ENCODE measurements at regions not wholly inside any gene's neighbourhood (a gene's known extent, or its start where the extent isn't known, plus 50 kb on each side); places are given as distances from the start of the nearest gene placed in this dataset.

DNA sequence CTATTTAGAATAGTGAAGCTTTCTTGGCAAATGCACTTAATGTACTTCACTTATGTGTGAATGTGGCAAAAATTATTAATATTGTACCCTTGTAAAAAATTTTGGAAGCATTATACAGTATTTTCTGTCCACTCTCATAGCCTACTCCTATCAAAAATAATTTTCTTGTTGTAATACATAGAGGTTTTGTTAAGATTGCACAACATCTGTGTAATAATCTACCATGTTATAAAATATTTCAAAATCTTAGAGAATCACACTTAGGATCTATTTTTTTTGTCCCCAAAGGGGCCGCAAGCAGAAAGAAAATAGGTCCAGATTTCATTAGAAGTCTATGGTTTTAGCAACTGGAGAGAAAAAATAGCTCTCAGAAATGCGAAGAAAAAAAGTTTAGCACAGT, 945.9 kb downstream of the CDH18 start:
- intact Hi-C loops (cut with DNase I; ENCODE audit: low total_unique reads) = no loop called here
- Histone ChIP-seq H3K4me3 (no peak overlapping the region), H3K9me3 (no peaks in the 10 kb centered on the region), H3K4me1 (peaks cover 0 to 3% of the 10 kb centered on the region in 2 donors), H3K36me3 (no peaks in the 10 kb centered on the region), H3K27me3 (no peaks in the 10 kb centered on the region), H3K27ac (no peak overlapping the region)
- TF ChIP-seq POLR2A (IDR thresholded peaks at IDR 0.05) (no peak), POLR2AphosphoS5 (IDR thresholded peaks at IDR 0.05) (no peak)
- TF ChIP-seq, protein P1, sequence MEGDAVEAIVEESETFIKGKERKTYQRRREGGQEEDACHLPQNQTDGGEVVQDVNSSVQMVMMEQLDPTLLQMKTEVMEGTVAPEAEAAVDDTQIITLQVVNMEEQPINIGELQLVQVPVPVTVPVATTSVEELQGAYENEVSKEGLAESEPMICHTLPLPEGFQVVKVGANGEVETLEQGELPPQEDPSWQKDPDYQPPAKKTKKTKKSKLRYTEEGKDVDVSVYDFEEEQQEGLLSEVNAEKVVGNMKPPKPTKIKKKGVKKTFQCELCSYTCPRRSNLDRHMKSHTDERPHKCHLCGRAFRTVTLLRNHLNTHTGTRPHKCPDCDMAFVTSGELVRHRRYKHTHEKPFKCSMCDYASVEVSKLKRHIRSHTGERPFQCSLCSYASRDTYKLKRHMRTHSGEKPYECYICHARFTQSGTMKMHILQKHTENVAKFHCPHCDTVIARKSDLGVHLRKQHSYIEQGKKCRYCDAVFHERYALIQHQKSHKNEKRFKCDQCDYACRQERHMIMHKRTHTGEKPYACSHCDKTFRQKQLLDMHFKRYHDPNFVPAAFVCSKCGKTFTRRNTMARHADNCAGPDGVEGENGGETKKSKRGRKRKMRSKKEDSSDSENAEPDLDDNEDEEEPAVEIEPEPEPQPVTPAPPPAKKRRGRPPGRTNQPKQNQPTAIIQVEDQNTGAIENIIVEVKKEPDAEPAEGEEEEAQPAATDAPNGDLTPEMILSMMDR (IDR thresholded peaks at IDR 0.05) = no peak
- no peak for DNase-seq (ENCODE audit: low spot score in 2 of 2)

DNA sequence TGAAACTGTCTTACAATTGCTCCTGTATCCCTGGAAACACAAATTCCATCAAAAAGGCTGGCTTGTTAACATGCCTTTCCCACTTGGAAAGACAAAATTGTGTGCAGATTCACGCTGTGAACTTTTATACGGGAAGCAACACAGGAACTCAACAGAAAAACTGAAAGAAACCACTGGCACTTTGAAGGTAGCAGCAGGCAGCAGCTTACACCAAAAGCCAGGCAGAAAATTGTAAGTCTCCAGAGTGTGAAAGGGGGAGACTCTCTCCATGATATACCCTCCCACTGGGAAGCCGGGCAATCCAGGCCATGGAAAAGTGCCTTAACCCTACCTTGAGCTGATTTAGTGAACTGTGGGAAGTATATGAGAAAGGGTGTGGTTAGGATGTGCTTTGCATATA, 943.7 kb downstream of the CDH18 start:
- H3K36me3 ChIP-seq = no peaks in the 10 kb centered on the region
- no peak for DNase-seq (ENCODE audit: low spot score in 2 of 2)
- peaks cover 0 to 3% of the 10 kb centered on the region in 2 donors for H3K4me1 ChIP-seq
- TF ChIP-seq, protein P1 (IDR thresholded peaks at IDR 0.05) = no peak
- no peak for TF ChIP-seq POLR2AphosphoS5 (IDR thresholded peaks at IDR 0.05)
- TF ChIP-seq POLR2A (IDR thresholded peaks at IDR 0.05) = no peak
- H3K9me3 ChIP-seq = no peaks in the 10 kb centered on the region
- H3K27ac ChIP-seq = no peak overlapping the region
- H3K4me3 ChIP-seq = no peak overlapping the region
- intact Hi-C loops (cut with DNase I; ENCODE audit: low total_unique reads) = no loop called here
- H3K27me3 ChIP-seq = no peaks in the 10 kb centered on the region

DNA sequence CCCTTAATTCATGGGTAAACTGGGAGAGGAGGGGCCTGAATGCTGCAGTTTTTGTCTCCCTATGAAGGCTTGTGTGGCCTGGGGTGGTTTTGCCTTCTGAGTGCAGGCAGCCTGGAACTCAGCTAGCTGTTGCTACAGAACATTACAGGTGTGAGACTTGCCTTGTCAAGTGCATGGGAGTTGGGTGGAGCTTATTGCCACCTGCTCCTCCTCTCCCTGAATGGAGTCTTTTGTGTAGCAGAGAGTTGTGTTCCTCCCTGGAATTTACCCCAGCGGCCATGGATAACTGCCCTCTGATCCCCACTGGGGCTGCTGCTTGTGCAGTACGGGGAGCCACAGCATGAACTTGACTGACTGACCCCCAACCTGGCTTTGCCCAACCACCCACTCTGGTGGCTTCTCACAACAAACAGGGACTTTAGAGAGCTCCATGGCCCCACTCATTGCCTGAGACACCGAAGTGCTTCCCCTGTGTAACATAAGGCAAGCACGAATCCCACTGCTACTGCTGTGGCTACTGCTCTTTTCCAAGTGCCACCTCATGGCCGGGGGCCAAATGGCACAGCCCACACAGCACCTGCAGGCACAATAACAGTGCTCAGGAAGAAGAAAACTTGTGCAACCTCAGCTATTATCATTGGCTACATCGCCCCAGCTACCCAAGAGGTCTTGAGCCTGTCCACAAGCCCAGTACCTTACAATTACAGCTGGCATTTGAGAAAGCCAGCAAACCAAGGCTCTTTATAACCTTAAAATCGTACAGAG, 942.9 kb downstream of the CDH18 start:
- Histone ChIP-seq H3K36me3 (no peaks in the 10 kb centered on the region), H3K27me3 (no peaks in the 10 kb centered on the region), H3K4me3 (no peak overlapping the region), H3K27ac (no peak overlapping the region), H3K9me3 (no peaks in the 10 kb centered on the region), H3K4me1 (peaks cover 0 to 3% of the 10 kb centered on the region in 2 donors)
- no peak for DNase-seq (ENCODE audit: low spot score in 2 of 2)
- intact Hi-C loops (cut with DNase I; ENCODE audit: low total_unique reads) = no loop called here
- TF ChIP-seq, protein P1 (IDR thresholded peaks at IDR 0.05) = no peak
- no peak for TF ChIP-seq POLR2A (IDR thresholded peaks at IDR 0.05)
- no peak for TF ChIP-seq POLR2AphosphoS5 (IDR thresholded peaks at IDR 0.05)

DNA sequence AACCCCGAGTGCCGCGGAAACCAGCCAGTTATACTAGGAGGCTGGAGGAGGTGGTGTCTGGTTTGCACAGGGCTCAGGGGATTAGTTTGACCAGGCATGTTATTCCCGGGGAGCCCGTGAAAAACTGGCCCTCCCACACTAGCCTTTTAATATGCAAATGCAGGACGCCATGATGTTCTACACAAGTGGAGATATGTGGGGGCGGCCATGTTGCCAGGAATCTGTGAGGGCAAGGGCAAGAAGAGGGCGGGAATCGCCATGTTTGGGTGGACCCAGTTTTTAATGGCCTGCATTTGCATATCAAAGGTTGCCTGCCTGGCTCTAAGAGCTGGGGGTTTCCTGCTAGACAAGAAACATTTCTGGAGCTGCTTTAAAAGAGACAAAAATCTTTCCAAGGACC, 940.7 kb downstream of the CDH18 start:
- DNase-seq (ENCODE audit: low spot score in 2 of 2) = no peak
- Histone ChIP-seq H3K36me3 (no peaks in the 10 kb centered on the region), H3K4me1 (peaks cover 0 to 3% of the 10 kb centered on the region in 2 donors), H3K27me3 (no peaks in the 10 kb centered on the region), H3K27ac (no peak overlapping the region), H3K4me3 (no peak overlapping the region), H3K9me3 (no peaks in the 10 kb centered on the region)
- TF ChIP-seq, protein P1 (IDR thresholded peaks at IDR 0.05) = no peak
- TF ChIP-seq POLR2AphosphoS5 (IDR thresholded peaks at IDR 0.05) (no peak), POLR2A (IDR thresholded peaks at IDR 0.05) (no peak)
- intact Hi-C loops (cut with DNase I; ENCODE audit: low total_unique reads) = no loop called here

DNA sequence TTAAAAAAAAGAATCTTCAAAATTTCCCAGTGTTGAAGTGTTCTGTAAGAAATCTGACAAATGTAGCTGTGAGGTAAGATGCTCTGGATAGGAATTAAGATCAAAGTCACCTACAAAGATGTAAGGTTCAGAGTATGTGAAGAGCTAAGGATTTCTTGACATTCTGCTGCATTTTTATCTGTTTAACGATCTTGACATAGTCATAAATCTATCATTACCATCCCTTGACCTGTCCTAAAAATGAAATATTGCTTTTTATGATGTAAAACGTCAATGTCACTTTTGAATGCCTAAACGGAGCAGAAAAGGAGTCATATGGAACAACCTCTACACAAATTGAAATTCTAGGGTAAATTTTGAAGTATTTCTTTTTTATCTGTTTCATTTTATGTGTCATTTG, 939.3 kb downstream of the CDH18 start:
- Histone ChIP-seq H3K27me3 (no peaks in the 10 kb centered on the region), H3K4me1 (peaks cover 0 to 3% of the 10 kb centered on the region in 2 donors), H3K27ac (no peak overlapping the region), H3K4me3 (no peak overlapping the region), H3K9me3 (no peaks in the 10 kb centered on the region), H3K36me3 (no peaks in the 10 kb centered on the region)
- intact Hi-C loops (cut with DNase I; ENCODE audit: low total_unique reads) = no loop called here
- TF ChIP-seq POLR2A (IDR thresholded peaks at IDR 0.05) (no peak), POLR2AphosphoS5 (IDR thresholded peaks at IDR 0.05) (no peak)
- TF ChIP-seq, protein P1 (IDR thresholded peaks at IDR 0.05) = no peak
- DNase-seq (ENCODE audit: low spot score in 2 of 2) = no peak

All from breast epithelium (tissue), 4 donors.